ENCODE measurements at regions not wholly inside any gene's neighbourhood (a gene's known extent, or its start where the extent isn't known, plus 50 kb on each side); places are given as distances from the start of the nearest gene placed in this dataset.

DNA sequence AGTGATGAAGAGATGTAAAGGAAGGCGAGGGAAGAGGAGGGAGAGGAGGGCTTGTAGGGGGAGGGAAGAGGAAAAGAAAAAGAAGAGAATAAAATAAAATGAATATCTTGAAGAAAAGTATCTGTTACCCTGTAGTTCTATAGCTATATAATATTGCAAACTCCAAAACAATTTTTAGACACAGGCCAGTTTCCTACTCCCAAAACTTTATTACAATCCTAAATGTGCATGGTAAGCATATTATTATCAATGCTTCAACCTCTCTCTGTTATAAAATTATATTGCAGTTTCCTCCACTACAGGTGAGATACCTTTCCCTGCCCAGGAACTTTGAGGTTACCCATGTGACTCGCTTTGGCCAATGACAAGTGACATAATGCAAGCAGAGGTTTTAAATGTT lies 1351.6 kb upstream of the NRXN1 start:
- no peaks in the 10 kb centered on the region; the same call in 1 of the 2 replicates for H3K27me3 Mint-ChIP-seq (ENCODE audit: insufficient read depth)
- no peak for TF ChIP-seq CTCF (IDR thresholded peaks at IDR 0.05)
- H3K9me3 Mint-ChIP-seq: no peaks in the 10 kb centered on the region; the same call in 1 of the 2 replicates
- H3K4me1 Mint-ChIP-seq (ENCODE audit: low read depth): no peaks in the 10 kb centered on the region; the same call in 1 of the 2 replicates
- H3K36me3 Mint-ChIP-seq (ENCODE audit: low read depth): no peaks in the 10 kb centered on the region
- no peak overlapping the region for H3K4me3 Mint-ChIP-seq
- no peak overlapping the region for H3K27ac Mint-ChIP-seq
- no peak for DNase-seq

- Mint-ChIP-seq H3K4me1 (ENCODE audit: low read depth) (no peaks in the 10 kb centered on the region), H3K27me3 (ENCODE audit: insufficient read depth) (no peaks in the 10 kb centered on the region), H3K9me3 (peaks cover 2% of the 10 kb centered on the region), H3K4me3 (no peak overlapping the region), H3K36me3 (ENCODE audit: low read depth) (peaks cover under 1% of the 10 kb centered on the region; the same call in 1 of the 2 replicates), H3K27ac (no peak overlapping the region)
- TF ChIP-seq CTCF (IDR thresholded peaks at IDR 0.05): no peak
- DNase-seq: no peak
These were observed 1337.2 kb upstream of the NRXN1 start for GRCh38 chr2:52369178-52369577.

DNA sequence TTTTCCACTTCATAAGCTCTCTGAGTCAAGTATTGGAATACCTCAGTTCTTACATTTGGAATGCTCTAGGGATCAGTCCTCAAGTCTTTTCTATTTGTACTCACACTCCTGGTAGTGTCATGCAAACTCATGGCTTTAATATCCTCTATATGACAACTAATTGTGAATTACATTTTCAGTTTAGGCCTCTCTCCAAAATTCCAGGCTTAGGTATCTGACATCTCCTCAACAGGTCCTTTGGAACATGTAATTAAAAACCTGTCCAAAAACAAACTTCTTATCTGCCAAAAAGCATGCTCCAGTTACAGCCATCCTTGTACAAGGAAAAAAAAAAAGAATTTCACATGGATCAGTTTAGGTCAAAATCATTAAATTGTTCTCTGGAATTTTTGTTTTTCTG lies 1336.2 kb upstream of the NRXN1 start:
- Mint-ChIP-seq H3K27me3 (ENCODE audit: insufficient read depth) (no peaks in the 10 kb centered on the region), H3K36me3 (ENCODE audit: low read depth) (peaks cover 6% of the 10 kb centered on the region; the same call in 1 of the 2 replicates), H3K4me3 (no peak overlapping the region), H3K4me1 (ENCODE audit: low read depth) (no peaks in the 10 kb centered on the region), H3K9me3 (peaks cover 8% of the 10 kb centered on the region), H3K27ac (no peak overlapping the region)
- no peak for DNase-seq
- TF ChIP-seq CTCF (IDR thresholded peaks at IDR 0.05): no peak

- Mint-ChIP-seq H3K9me3 (peaks cover 8% of the 10 kb centered on the region), H3K27ac (no peak overlapping the region), H3K27me3 (ENCODE audit: insufficient read depth) (no peaks in the 10 kb centered on the region), H3K4me1 (ENCODE audit: low read depth) (no peaks in the 10 kb centered on the region), H3K36me3 (ENCODE audit: low read depth) (0 out of 2 replicates have a peak, but pooled peaks cover 6% of the 10 kb centered on the region), H3K4me3 (no peak overlapping the region)
- DNase-seq: no peak
- TF ChIP-seq CTCF (IDR thresholded peaks at IDR 0.05): no peak
These were observed 1334.0 kb upstream of the NRXN1 start for GRCh38 chr2:52365946-52366345.

- no peak overlapping the region for H3K27ac Mint-ChIP-seq
- DNase-seq: no peak
- peaks cover 7% of the 10 kb centered on the region; the same call in 1 of the 2 replicates for H3K4me1 Mint-ChIP-seq (ENCODE audit: low read depth)
- H3K4me3 Mint-ChIP-seq: no peak overlapping the region
- TF ChIP-seq CTCF (IDR thresholded peaks at IDR 0.05): no peak
- H3K27me3 Mint-ChIP-seq (ENCODE audit: insufficient read depth): peaks cover 3% of the 10 kb centered on the region
- peaks cover 15% of the 10 kb centered on the region; the same call in 1 of the 2 replicates for H3K36me3 Mint-ChIP-seq (ENCODE audit: low read depth)
- H3K9me3 Mint-ChIP-seq: peaks cover 20% of the 10 kb centered on the region
These were observed 1324.6 kb upstream of the NRXN1 start for GRCh38 chr2:52356556-52356955.

DNA sequence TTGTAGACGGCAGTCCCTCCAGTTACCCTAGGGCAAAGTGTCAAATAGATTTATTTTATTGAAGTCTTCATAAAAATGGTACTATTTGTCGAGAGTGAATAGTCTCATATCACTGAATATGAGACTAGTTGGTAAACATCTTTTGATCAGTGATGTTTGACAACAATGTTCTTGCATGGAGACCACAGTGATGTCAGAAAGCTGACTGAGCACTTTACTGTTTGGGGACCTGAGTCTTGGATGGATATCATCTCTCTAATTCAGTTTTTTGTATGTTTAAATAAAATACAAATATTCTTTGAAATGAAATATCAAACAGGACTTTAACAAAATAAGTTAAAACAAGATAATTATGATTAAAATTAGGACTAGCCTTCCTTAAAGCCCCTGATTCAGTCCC lies 1315.4 kb upstream of the NRXN1 start:
- no peaks in the 10 kb centered on the region for H3K36me3 Mint-ChIP-seq (ENCODE audit: low read depth)
- peaks cover 21% of the 10 kb centered on the region for H3K4me1 Mint-ChIP-seq (ENCODE audit: low read depth)
- no peak for TF ChIP-seq CTCF (IDR thresholded peaks at IDR 0.05)
- H3K27ac Mint-ChIP-seq: no peak overlapping the region
- no peak for DNase-seq
- no peaks in the 10 kb centered on the region for H3K9me3 Mint-ChIP-seq
- H3K4me3 Mint-ChIP-seq: no peak overlapping the region
- H3K27me3 Mint-ChIP-seq (ENCODE audit: insufficient read depth): no peaks in the 10 kb centered on the region; the same call in 1 of the 2 replicates

Measured in HFFc6 (cell line).